CD4-positive, CD25-positive, alpha-beta regulatory T cell (primary cell): ENCODE measurements at regions not wholly inside any gene's neighbourhood (a gene's known extent, or its start where the extent isn't known, plus 50 kb on each side); places are given as distances from the start of the nearest gene placed in this dataset.
A peak's percentile ranks its signal among the peaks of the same experiment; 100 is the strongest.
"Not testable (repeated sequence)": the region's sequence is repeated elsewhere in the genome, so short reads cannot be mapped to it uniquely, and the experiment has no call there.

Experiments used
- ATAC-seq, 2 donors: fragments of 150-1000 bp; cut with Tn5 transposase; one replicate each; pipeline ENCODE4 v1.10.0; 2021; ENCODE audit warnings: low read depth in 2 of 2, moderate number of reproducible peaks in 2 of 2, moderate library complexity in 1 of 2
- DNase-seq, 3 donors: peaks; one replicate each; pipeline versions ENCODE4 v3.0.0 to v3.0.0-alpha.2; 2012 to 2022; ENCODE audit warnings: mixed read lengths in 1 of 3
- H3K27ac ChIP-seq: one replicate; pipeline ENCODE4 v1.7.0; 2013; ENCODE audit warnings: mild to moderate bottlenecking, low read length; ENCODE audit not compliant: insufficient read depth, poor library complexity, severe bottlenecking
- H3K27me3 ChIP-seq: one replicate; pipeline ENCODE4 v1.7.0; 2013; ENCODE audit warnings: low read length; ENCODE audit not compliant: control insufficient read depth, insufficient read depth
- H3K36me3 ChIP-seq: one replicate; pipeline ENCODE4 v1.7.0; 2013; ENCODE audit warnings: mild to moderate bottlenecking, low read length, moderate library complexity; ENCODE audit not compliant: control insufficient read depth, insufficient read depth
- H3K4me1 ChIP-seq: 2 replicates; pipeline ENCODE4 v1.7.0; 2013; ENCODE audit warnings: mild to moderate bottlenecking, low read length; ENCODE audit not compliant: insufficient read depth, control insufficient read depth, poor library complexity, severe bottlenecking
- H3K4me3 ChIP-seq: one replicate; pipeline ENCODE4 v1.7.0; 2013; ENCODE audit warnings: low read depth, mild to moderate bottlenecking, low read length, moderate library complexity
- H3K9me3 ChIP-seq, 2 experiments: 1 replicate in 1 of 2; 2 replicates in 1 of 2; pipeline ENCODE4 v1.7.0; 2013; ENCODE audit warnings: low read length in 2 of 2, mild to moderate bottlenecking in 1 of 2, moderate library complexity in 1 of 2; ENCODE audit not compliant: control insufficient read depth in 2 of 2
- H3K27ac Mint-ChIP-seq, 3 donors: one replicate each; pipeline ENCODE4 v1.8.0; 2020 to 2022; ENCODE audit warnings: mild to moderate bottlenecking in 3 of 3, mixed read lengths in 3 of 3, moderate library complexity in 2 of 3
- H3K27me3 Mint-ChIP-seq: one replicate; pipeline ENCODE4 v1.8.0; 2022; ENCODE audit warnings: mild to moderate bottlenecking, mixed read lengths
- H3K36me3 Mint-ChIP-seq: one replicate; pipeline ENCODE4 v1.8.0; 2020; ENCODE audit warnings: mixed read lengths
- H3K4me1 Mint-ChIP-seq, 4 donors: one replicate each; pipeline ENCODE4 v1.8.0; 2020 to 2022; ENCODE audit warnings: mixed read lengths in 4 of 4, mild to moderate bottlenecking in 1 of 4
- H3K4me3 Mint-ChIP-seq, 4 donors: one replicate each; pipeline ENCODE4 v1.8.0; 2020 to 2022; ENCODE audit warnings: mild to moderate bottlenecking in 4 of 4, mixed read lengths in 4 of 4, moderate library complexity in 3 of 4
- H3K9me3 Mint-ChIP-seq, 7 donors: one replicate each; pipeline ENCODE4 v1.8.0; 2020 to 2022; ENCODE audit warnings: mixed read lengths in 7 of 7, mild to moderate bottlenecking in 3 of 7, moderate library complexity in 2 of 7

GRCh38 chr1:83500531-83500930 is 498.4 kb downstream of the TTLL7 start:
- ATAC-seq = no peak
- no peak overlapping the region for H3K27ac Mint-ChIP-seq
- Histone ChIP-seq H3K27ac (no peak overlapping the region), H3K36me3 (no peaks in the 10 kb centered on the region), H3K4me1 (no peaks in the 10 kb centered on the region), H3K4me3 (no peak overlapping the region), H3K9me3 (no peaks in the 10 kb centered on the region), H3K27me3 (no peaks in the 10 kb centered on the region)
- H3K4me3 Mint-ChIP-seq = no peak overlapping the region
- peaks cover 0 to 8% (median 0%) of the 10 kb centered on the region in 7 donors for H3K9me3 Mint-ChIP-seq
- H3K36me3 Mint-ChIP-seq = no peaks in the 10 kb centered on the region
- no peak for DNase-seq
- H3K4me1 Mint-ChIP-seq = peaks cover 0 to 11% (median 5%) of the 10 kb centered on the region in 4 donors
- peaks cover 4% of the 10 kb centered on the region for H3K27me3 Mint-ChIP-seq

GRCh38 chr1:83499998-83500397 is 498.9 kb downstream of the TTLL7 start:
- DNase-seq = no peak
- H3K27me3 ChIP-seq = no peaks in the 10 kb centered on the region
- H3K4me1 Mint-ChIP-seq = peaks cover 0 to 11% (median 5%) of the 10 kb centered on the region in 4 donors
- no peak overlapping the region for H3K27ac ChIP-seq
- H3K27ac Mint-ChIP-seq = peak overlapping the region in 1 of 3 donors; percentile 58
- H3K36me3 ChIP-seq = no peaks in the 10 kb centered on the region
- H3K36me3 Mint-ChIP-seq = no peaks in the 10 kb centered on the region
- no peaks in the 10 kb centered on the region for H3K4me1 ChIP-seq
- H3K9me3 Mint-ChIP-seq = peaks cover 0 to 8% (median 0%) of the 10 kb centered on the region in 7 donors
- no peak overlapping the region for H3K4me3 Mint-ChIP-seq
- ATAC-seq = no peak
- H3K27me3 Mint-ChIP-seq = peaks cover 4% of the 10 kb centered on the region
- no peaks in the 10 kb centered on the region for H3K9me3 ChIP-seq
- no peak overlapping the region for H3K4me3 ChIP-seq

- H3K4me3 Mint-ChIP-seq = no peak overlapping the region
- H3K36me3 Mint-ChIP-seq = no peaks in the 10 kb centered on the region
- DNase-seq = no peak
Observed at GRCh38 chr1:83497563-83497962, 501.4 kb downstream of the TTLL7 start.

GRCh38 chr1:83495560-83495959 is 503.4 kb downstream of the TTLL7 start:
- Histone ChIP-seq H3K27ac (no peak overlapping the region), H3K4me1 (no peaks in the 10 kb centered on the region), H3K27me3 (no peaks in the 10 kb centered on the region), H3K4me3 (no peak overlapping the region), H3K36me3 (no peaks in the 10 kb centered on the region), H3K9me3 (no peaks in the 10 kb centered on the region)
- no peak overlapping the region for H3K27ac Mint-ChIP-seq
- H3K27me3 Mint-ChIP-seq = no peaks in the 10 kb centered on the region
- peaks cover 0 to 8% (median 0%) of the 10 kb centered on the region in 7 donors for H3K9me3 Mint-ChIP-seq
- ATAC-seq (no peak), DNase-seq (no peak)
- H3K36me3 Mint-ChIP-seq = no peaks in the 10 kb centered on the region
- H3K4me1 Mint-ChIP-seq = peaks cover 0 to 6% (median 1%) of the 10 kb centered on the region in 4 donors
- H3K4me3 Mint-ChIP-seq = no peak overlapping the region

More at GRCh38 chr1:83497563-83497962, 501.4 kb downstream of the TTLL7 start:
- Histone ChIP-seq H3K27me3 (no peaks in the 10 kb centered on the region), H3K4me3 (no peak overlapping the region), H3K4me1 (no peaks in the 10 kb centered on the region), H3K9me3 (no peaks in the 10 kb centered on the region), H3K27ac (no peak overlapping the region), H3K36me3 (no peaks in the 10 kb centered on the region)
- H3K9me3 Mint-ChIP-seq = peaks cover 0 to 8% (median 0%) of the 10 kb centered on the region in 7 donors
- H3K27ac Mint-ChIP-seq = no peak overlapping the region
- H3K4me1 Mint-ChIP-seq = peaks cover 0 to 11% (median 5%) of the 10 kb centered on the region in 4 donors
- ATAC-seq = no peak
- H3K27me3 Mint-ChIP-seq = peaks cover 4% of the 10 kb centered on the region

GRCh38 chr1:83493633-83494032 is 505.3 kb downstream of the TTLL7 start:
- no peaks in the 10 kb centered on the region for H3K4me1 ChIP-seq
- H3K9me3 ChIP-seq = no peaks in the 10 kb centered on the region
- Mint-ChIP-seq H3K36me3 (no peaks in the 10 kb centered on the region), H3K9me3 (peaks cover 0 to 6% (median 0%) of the 10 kb centered on the region in 7 donors), H3K4me1 (peaks cover 0 to 2% (median under 1%) of the 10 kb centered on the region in 4 donors), H3K4me3 (no peak overlapping the region), H3K27me3 (no peaks in the 10 kb centered on the region), H3K27ac (no peak overlapping the region)
- H3K27me3 ChIP-seq = no peaks in the 10 kb centered on the region
- no peak overlapping the region for H3K4me3 ChIP-seq
- no peak overlapping the region for H3K27ac ChIP-seq
- H3K36me3 ChIP-seq = no peaks in the 10 kb centered on the region
- ATAC-seq (no peak), DNase-seq (no peak)

GRCh38 chr1:83491930-83492329 is 507.0 kb downstream of the TTLL7 start:
- Histone ChIP-seq H3K27ac (no peak overlapping the region), H3K9me3 (no peaks in the 10 kb centered on the region)
- DNase-seq = no peak

GRCh38 chr1:83490988-83491387 is 507.9 kb downstream of the TTLL7 start:
- Mint-ChIP-seq H3K9me3 (peaks cover 0 to 6% (median 0%) of the 10 kb centered on the region in 7 donors), H3K4me3 (no peak overlapping the region), H3K27me3 (no peaks in the 10 kb centered on the region), H3K4me1 (peaks cover 0 to 10% (median 4%) of the 10 kb centered on the region in 4 donors), H3K36me3 (no peaks in the 10 kb centered on the region), H3K27ac (no peak overlapping the region)
- no peak overlapping the region for H3K27ac ChIP-seq
- no peaks in the 10 kb centered on the region for H3K4me1 ChIP-seq
- H3K36me3 ChIP-seq = no peaks in the 10 kb centered on the region
- no peak overlapping the region for H3K4me3 ChIP-seq
- no peak for DNase-seq
- no peaks in the 10 kb centered on the region for H3K9me3 ChIP-seq
- no peak for ATAC-seq
- H3K27me3 ChIP-seq = no peaks in the 10 kb centered on the region

More at GRCh38 chr1:83491930-83492329, 507.0 kb downstream of the TTLL7 start:
- Mint-ChIP-seq H3K4me3 (no peak overlapping the region), H3K36me3 (no peaks in the 10 kb centered on the region), H3K9me3 (peaks cover 0 to 6% (median 0%) of the 10 kb centered on the region in 7 donors), H3K27me3 (no peaks in the 10 kb centered on the region), H3K4me1 (peaks cover 0 to 10% (median 3%) of the 10 kb centered on the region in 4 donors), H3K27ac (no peak overlapping the region)
- Histone ChIP-seq H3K4me3 (no peak overlapping the region), H3K4me1 (no peaks in the 10 kb centered on the region), H3K27me3 (no peaks in the 10 kb centered on the region), H3K36me3 (no peaks in the 10 kb centered on the region)
- no peak for ATAC-seq

- peak overlapping the region in 1 of 3 donors; percentile 70 for H3K27ac Mint-ChIP-seq
- H3K4me1 Mint-ChIP-seq = peaks cover 0 to 10% (median 4%) of the 10 kb centered on the region in 4 donors
- H3K36me3 ChIP-seq, H3K4me3 Mint-ChIP-seq, H3K27me3 ChIP-seq, H3K4me3 ChIP-seq, H3K27ac ChIP-seq, H3K36me3 Mint-ChIP-seq, H3K4me1 ChIP-seq, H3K9me3 ChIP-seq, H3K27me3 Mint-ChIP-seq, H3K9me3 Mint-ChIP-seq: not testable (repeated sequence)
- DNase-seq = peak in 1 of 3 donors; percentile 16
- peak; percentile 63 to 76 for ATAC-seq
Observed at GRCh38 chr1:83488105-83488504, 510.8 kb downstream of the TTLL7 start.
